CD4-positive, alpha-beta T cell treated with Interleukin-6 for 4 hours (primary cell): ENCODE measurements at regions not wholly inside any gene's neighbourhood (a gene's known extent, or its start where the extent isn't known, plus 50 kb on each side); places are given as distances from the start of the nearest gene placed in this dataset.

Source experiments
- DNase-seq: peaks from one replicate; pipeline ENCODE4 v3.0.0-alpha.2; 2020; ENCODE audit warnings: mixed read lengths

GRCh38 chr6:43840490-43841218 lies 70.6 kb downstream of the VEGFA start:
- DNase-seq = no peak

DNA sequence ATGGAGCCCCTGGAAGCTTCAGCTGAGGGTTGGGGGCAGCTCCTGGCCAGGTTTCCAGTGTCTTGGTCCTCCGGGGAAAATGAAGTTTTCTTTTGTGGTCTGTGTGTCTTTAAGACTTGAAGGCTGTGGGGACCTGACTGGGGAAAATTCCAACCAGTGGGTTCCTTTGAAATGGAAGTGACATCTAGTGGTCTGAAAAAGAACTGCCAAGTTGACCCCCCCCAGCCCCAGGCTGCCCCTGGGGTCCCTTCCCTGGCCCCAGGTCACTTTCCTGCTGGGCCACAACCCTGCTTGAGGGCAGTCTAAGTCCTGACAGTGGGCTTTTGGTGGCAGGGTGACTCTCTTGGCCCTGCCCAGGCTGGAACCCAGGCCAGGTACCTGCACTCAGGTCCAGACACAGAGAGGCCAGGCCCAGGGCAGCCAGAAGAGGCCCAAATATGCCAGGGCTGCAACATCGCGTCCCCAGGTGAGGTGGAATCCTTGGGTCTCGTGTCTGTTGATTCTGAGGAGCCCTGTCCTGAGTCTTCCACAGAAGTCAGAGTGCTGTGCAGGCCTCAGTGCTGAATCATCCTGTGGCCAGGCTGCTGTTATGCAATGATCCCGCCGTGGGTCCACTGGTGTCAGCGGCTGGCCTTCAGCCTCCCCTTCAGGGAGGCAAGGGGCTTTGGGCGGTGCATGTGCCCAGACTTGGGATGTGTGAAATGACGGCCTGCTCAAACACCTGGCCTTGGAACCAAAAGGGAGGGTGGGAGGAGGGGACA lies 68.4 kb downstream of the VEGFA start:
- DNase-seq = no peak

DNA sequence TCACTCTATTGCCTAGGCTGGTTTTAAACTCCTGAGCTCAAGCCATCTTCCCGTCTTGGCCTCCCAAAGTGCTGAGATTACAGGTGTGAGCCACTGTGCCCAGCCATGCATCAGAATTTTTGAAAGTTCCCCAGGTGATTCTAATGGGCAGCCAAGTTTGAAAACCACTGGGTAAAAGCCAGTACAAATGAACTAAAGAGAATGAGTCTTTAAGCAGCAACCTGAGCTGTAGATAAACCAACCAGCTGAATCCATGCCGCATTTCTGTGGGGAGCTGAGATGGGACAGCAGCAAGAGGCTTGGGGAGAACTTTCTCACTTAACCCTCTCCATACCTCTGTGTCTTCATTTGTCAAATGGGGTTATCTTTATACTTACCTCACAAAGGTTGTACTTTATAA lies 67.5 kb downstream of the VEGFA start:
- DNase-seq = no peak

DNA sequence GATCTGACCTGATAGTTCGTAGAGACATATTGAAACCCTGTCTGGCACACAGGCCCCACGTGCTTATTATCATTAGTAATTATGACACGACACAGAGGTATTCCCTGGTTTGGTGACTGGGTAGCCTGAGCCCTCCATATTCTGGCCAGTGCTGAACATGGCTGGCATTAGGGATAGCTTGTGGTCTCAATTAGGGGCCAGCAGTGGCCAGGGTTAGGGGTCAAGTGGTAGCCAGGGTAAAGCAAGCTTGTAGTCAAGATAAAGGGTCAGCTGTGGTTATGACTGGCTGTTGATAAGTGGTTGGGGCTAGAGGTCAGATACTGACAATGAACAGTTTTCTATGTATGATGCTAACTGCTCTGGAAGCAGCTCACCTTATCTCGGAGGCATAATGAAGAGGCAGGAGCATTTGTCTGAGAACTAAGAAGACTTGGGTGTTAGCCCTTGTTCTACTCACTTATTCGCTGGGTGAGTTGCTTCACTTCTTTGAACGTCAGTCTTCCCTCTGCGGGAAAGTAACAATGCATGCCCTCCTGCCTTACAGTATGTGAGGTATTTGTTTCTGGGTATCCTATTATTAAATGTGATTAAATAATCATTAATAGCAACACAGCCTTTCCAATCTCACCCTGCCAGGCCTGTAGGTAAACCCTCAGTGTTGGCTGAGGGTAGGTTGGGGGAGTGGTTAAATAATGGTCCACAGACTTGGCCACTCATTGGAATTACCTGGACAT lies 66.7 kb downstream of the VEGFA start:
- no peak for DNase-seq
